HepG2 (cell line): ENCODE measurements at regions not wholly inside any gene's neighbourhood (a gene's known extent, or its start where the extent isn't known, plus 50 kb on each side); places are given as distances from the start of the nearest gene placed in this dataset.

ENCODE experiments used
- CREB3 ChIP-seq: sonication (generic); formaldehyde crosslinking; IDR thresholded peaks from 2 replicates; pipeline ENCODE4 v1.5.0; 2020; ENCODE audit warnings: missing genetic modification reagents
- CTCF ChIP-seq: sonication (generic); formaldehyde crosslinking; IDR thresholded peaks from 2 replicates; pipeline ENCODE4 v1.5.0; 2020; ENCODE audit warnings: mild to moderate bottlenecking, missing genetic modification reagents, moderate library complexity
- DPF2 ChIP-seq: sonication (generic); formaldehyde crosslinking; IDR thresholded peaks from 2 replicates; pipeline ENCODE4 v1.4.0; 2020; ENCODE audit warnings: mild to moderate bottlenecking, low read depth, missing genetic modification reagents, borderline replicate concordance
- EZH2 ChIP-seq: conservative IDR thresholded peaks from 2 replicates; pipeline ENCODE4 v1.6.1; 2012; ENCODE audit warnings: mild to moderate bottlenecking, low read depth, low read length, moderate library complexity
- MLXIP ChIP-seq: sonication (generic); formaldehyde crosslinking; IDR thresholded peaks from 2 replicates; pipeline ENCODE4 v1.9.0; 2021; ENCODE audit warnings: missing genetic modification reagents, borderline replicate concordance
- MYPOP ChIP-seq: sonication (generic); formaldehyde crosslinking; IDR thresholded peaks from 2 replicates; pipeline ENCODE4 v1.8.1; 2023; ENCODE audit warnings: mild to moderate bottlenecking, moderate library complexity, missing genetic modification reagents
- NFRKB ChIP-seq: fragments of 450-650 bp; IDR thresholded peaks from 2 replicates; pipeline ENCODE4 v1.6.1; 2017
- NPAS2 ChIP-seq: sonication (generic); formaldehyde crosslinking; IDR thresholded peaks from 2 replicates; pipeline ENCODE4 v1.8.0; 2022; ENCODE audit warnings: mild to moderate bottlenecking, missing genetic modification reagents, borderline replicate concordance
- PHF21A ChIP-seq: sonication (generic); formaldehyde crosslinking; IDR thresholded peaks from 2 replicates; pipeline ENCODE4 v1.5.0; 2020; ENCODE audit warnings: mild to moderate bottlenecking, missing genetic modification reagents
- POLR2A ChIP-seq, 2 experiments: IDR thresholded peaks; 2 replicates each; pipeline ENCODE4 v1.6.1; 2011; ENCODE audit warnings: low read depth in 2 of 2, low read length in 2 of 2, mild to moderate bottlenecking in 1 of 2, moderate library complexity in 1 of 2; ENCODE audit not compliant: insufficient read depth in 1 of 2
- ZNF335 ChIP-seq: sonication (generic); formaldehyde crosslinking; IDR thresholded peaks from 2 replicates; pipeline ENCODE4 v1.4.0; 2020; ENCODE audit warnings: missing genetic modification reagents
- ZSCAN25 ChIP-seq: sonication (generic); formaldehyde crosslinking; IDR thresholded peaks from 2 replicates; pipeline ENCODE4 v1.8.0; 2022; ENCODE audit warnings: mild to moderate bottlenecking, missing genetic modification reagents

GRCh38 chr5:159759791-159760290, 156.4 kb upstream of the ADRA1B start:
- TF ChIP-seq ZSCAN25 (no peak), ZNF335 (no peak), DPF2 (CRISPR knock-in tag) (no peak), EZH2 (no peak), NFRKB (no peak), CREB3 (CRISPR knock-in tag) (no peak), CTCF (CRISPR knock-in tag) (no peak), PHF21A (CRISPR knock-in tag) (no peak), MYPOP (CRISPR knock-in tag) (no peak), MLXIP (CRISPR knock-in tag) (no peak), POLR2A (IDR thresholded peaks at IDR 0.05; ENCODE audit: insufficient read depth in 1 of 2, low read depth in 2 of 2, low read length in 2 of 2) (no peak), NPAS2 (CRISPR knock-in tag) (no peak)
